ENCODE measurements at regions not wholly inside any gene's neighbourhood (a gene's known extent, or its start where the extent isn't known, plus 50 kb on each side); places are given as distances from the start of the nearest gene placed in this dataset. TPM values are rescaled to one million over a fixed set of nuclear protein-coding genes. Genes with fewer than 3 reads are reported as not detected.

Small RNAs in the stretch of these regions (small RNA-seq; reads per million reads assigned to genes)
- gene AC111193.1 = not detected

Data from hematopoietic multipotent progenitor cell (in vitro differentiated cells).